K562 (cell line): ENCODE measurements at regions not wholly inside any gene's neighbourhood (a gene's known extent, or its start where the extent isn't known, plus 50 kb on each side); places are given as distances from the start of the nearest gene placed in this dataset.

ENCODE experiments used
- TF ChIP-seq, protein P1 (sequence below): fragments of 450-650 bp; IDR thresholded peaks from 2 replicates; pipeline ENCODE4 v1.6.1; 2016; ENCODE audit warnings: mild to moderate bottlenecking, moderate library complexity
- TF ChIP-seq, protein P2 (sequence below): fragments of 450-650 bp; conservative IDR thresholded peaks from 2 replicates; pipeline ENCODE4 v1.6.1; 2016; ENCODE audit warnings: missing genetic modification characterization, low read depth, mild to moderate bottlenecking, missing compliant biosample characterization, moderate library complexity

DNA sequence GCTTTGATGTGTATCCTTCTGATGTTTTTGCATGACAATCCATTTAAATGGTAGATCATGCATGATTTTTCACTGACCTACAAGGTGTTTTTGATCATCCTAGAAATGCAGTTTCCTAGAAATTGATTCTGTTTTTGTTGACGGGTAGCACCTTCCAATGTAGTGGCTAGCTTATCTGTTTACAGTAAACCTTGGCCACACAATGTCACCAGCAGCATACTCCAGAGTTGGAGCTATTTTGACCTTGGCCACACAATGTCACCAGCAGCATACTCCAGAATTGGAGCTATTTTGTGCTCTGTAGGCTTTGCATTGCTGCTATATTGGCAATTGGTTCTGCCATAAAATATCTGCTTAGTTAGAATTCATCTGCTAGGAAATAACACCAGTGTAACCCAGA, 74.6 kb upstream of the NAA20 start (continued):
- TF ChIP-seq, protein P1, sequence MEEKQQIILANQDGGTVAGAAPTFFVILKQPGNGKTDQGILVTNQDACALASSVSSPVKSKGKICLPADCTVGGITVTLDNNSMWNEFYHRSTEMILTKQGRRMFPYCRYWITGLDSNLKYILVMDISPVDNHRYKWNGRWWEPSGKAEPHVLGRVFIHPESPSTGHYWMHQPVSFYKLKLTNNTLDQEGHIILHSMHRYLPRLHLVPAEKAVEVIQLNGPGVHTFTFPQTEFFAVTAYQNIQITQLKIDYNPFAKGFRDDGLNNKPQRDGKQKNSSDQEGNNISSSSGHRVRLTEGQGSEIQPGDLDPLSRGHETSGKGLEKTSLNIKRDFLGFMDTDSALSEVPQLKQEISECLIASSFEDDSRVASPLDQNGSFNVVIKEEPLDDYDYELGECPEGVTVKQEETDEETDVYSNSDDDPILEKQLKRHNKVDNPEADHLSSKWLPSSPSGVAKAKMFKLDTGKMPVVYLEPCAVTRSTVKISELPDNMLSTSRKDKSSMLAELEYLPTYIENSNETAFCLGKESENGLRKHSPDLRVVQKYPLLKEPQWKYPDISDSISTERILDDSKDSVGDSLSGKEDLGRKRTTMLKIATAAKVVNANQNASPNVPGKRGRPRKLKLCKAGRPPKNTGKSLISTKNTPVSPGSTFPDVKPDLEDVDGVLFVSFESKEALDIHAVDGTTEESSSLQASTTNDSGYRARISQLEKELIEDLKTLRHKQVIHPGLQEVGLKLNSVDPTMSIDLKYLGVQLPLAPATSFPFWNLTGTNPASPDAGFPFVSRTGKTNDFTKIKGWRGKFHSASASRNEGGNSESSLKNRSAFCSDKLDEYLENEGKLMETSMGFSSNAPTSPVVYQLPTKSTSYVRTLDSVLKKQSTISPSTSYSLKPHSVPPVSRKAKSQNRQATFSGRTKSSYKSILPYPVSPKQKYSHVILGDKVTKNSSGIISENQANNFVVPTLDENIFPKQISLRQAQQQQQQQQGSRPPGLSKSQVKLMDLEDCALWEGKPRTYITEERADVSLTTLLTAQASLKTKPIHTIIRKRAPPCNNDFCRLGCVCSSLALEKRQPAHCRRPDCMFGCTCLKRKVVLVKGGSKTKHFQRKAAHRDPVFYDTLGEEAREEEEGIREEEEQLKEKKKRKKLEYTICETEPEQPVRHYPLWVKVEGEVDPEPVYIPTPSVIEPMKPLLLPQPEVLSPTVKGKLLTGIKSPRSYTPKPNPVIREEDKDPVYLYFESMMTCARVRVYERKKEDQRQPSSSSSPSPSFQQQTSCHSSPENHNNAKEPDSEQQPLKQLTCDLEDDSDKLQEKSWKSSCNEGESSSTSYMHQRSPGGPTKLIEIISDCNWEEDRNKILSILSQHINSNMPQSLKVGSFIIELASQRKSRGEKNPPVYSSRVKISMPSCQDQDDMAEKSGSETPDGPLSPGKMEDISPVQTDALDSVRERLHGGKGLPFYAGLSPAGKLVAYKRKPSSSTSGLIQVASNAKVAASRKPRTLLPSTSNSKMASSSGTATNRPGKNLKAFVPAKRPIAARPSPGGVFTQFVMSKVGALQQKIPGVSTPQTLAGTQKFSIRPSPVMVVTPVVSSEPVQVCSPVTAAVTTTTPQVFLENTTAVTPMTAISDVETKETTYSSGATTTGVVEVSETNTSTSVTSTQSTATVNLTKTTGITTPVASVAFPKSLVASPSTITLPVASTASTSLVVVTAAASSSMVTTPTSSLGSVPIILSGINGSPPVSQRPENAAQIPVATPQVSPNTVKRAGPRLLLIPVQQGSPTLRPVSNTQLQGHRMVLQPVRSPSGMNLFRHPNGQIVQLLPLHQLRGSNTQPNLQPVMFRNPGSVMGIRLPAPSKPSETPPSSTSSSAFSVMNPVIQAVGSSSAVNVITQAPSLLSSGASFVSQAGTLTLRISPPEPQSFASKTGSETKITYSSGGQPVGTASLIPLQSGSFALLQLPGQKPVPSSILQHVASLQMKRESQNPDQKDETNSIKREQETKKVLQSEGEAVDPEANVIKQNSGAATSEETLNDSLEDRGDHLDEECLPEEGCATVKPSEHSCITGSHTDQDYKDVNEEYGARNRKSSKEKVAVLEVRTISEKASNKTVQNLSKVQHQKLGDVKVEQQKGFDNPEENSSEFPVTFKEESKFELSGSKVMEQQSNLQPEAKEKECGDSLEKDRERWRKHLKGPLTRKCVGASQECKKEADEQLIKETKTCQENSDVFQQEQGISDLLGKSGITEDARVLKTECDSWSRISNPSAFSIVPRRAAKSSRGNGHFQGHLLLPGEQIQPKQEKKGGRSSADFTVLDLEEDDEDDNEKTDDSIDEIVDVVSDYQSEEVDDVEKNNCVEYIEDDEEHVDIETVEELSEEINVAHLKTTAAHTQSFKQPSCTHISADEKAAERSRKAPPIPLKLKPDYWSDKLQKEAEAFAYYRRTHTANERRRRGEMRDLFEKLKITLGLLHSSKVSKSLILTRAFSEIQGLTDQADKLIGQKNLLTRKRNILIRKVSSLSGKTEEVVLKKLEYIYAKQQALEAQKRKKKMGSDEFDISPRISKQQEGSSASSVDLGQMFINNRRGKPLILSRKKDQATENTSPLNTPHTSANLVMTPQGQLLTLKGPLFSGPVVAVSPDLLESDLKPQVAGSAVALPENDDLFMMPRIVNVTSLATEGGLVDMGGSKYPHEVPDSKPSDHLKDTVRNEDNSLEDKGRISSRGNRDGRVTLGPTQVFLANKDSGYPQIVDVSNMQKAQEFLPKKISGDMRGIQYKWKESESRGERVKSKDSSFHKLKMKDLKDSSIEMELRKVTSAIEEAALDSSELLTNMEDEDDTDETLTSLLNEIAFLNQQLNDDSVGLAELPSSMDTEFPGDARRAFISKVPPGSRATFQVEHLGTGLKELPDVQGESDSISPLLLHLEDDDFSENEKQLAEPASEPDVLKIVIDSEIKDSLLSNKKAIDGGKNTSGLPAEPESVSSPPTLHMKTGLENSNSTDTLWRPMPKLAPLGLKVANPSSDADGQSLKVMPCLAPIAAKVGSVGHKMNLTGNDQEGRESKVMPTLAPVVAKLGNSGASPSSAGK, result no peak
- TF ChIP-seq, protein P2, sequence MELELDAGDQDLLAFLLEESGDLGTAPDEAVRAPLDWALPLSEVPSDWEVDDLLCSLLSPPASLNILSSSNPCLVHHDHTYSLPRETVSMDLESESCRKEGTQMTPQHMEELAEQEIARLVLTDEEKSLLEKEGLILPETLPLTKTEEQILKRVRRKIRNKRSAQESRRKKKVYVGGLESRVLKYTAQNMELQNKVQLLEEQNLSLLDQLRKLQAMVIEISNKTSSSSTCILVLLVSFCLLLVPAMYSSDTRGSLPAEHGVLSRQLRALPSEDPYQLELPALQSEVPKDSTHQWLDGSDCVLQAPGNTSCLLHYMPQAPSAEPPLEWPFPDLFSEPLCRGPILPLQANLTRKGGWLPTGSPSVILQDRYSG, result no peak
